CD14-positive monocyte (primary cell): ENCODE measurements at regions not wholly inside any gene's neighbourhood (a gene's known extent, or its start where the extent isn't known, plus 50 kb on each side); places are given as distances from the start of the nearest gene placed in this dataset.

Source experiments
- DNase-seq, 3 donors: peaks; one replicate each; pipeline ENCODE4 v3.0.0-alpha.2; 2011 to 2022
- H2AFZ ChIP-seq: 2 replicates; pipeline ENCODE4 v1.6.0; 2012; ENCODE audit warnings: mild to moderate bottlenecking, low read depth, low read length, inconsistent platforms; ENCODE audit not compliant: insufficient read depth, poor library complexity, severe bottlenecking
- H3K27ac ChIP-seq, 2 donors: 1 replicate in 1 of 2; 2 replicates in 1 of 2; pipeline ENCODE4 v1.5.1; 2012 to 2013; ENCODE audit warnings: low read length in 2 of 2, control low read depth in 1 of 2, inconsistent platforms in 1 of 2, low read depth in 1 of 2, mild to moderate bottlenecking in 1 of 2
- H3K27me3 ChIP-seq, 2 donors: one replicate each; pipeline versions ENCODE4 v1.6.0 to v1.6.1; 2011 to 2013; ENCODE audit warnings: low read length in 2 of 2; ENCODE audit not compliant: control insufficient read depth in 2 of 2, insufficient read depth in 2 of 2
- H3K36me3 ChIP-seq, 2 donors: replicated peaks in 1 of 2; 1 replicate in 1 of 2; 2 replicates in 1 of 2; pipeline versions ENCODE4 v1.5.1 to v1.6.1; 2012 to 2013; ENCODE audit warnings: low read length in 2 of 2, control low read depth in 1 of 2, inconsistent platforms in 1 of 2, mild to moderate bottlenecking in 1 of 2; ENCODE audit not compliant: insufficient read depth in 2 of 2, control insufficient read depth in 1 of 2
- H3K4me1 ChIP-seq, 2 donors: 1 replicate in 1 of 2; 2 replicates in 1 of 2; pipeline versions ENCODE4 v1.5.1 to v1.6.1; 2012 to 2013; ENCODE audit warnings: low read length in 2 of 2, control low read depth in 1 of 2, inconsistent platforms in 1 of 2, mild to moderate bottlenecking in 1 of 2, moderate library complexity in 1 of 2; ENCODE audit not compliant: insufficient read depth in 2 of 2, control insufficient read depth in 1 of 2
- H3K4me2 ChIP-seq: replicated peaks from 2 replicates; pipeline ENCODE3; 2012; ENCODE audit warnings: low read length, moderate library complexity, mild to moderate bottlenecking; ENCODE audit not compliant: poor library complexity, severe bottlenecking; ENCODE audit errors: extremely low read depth
- H3K4me3 ChIP-seq, 3 experiments: fragments of 200-600 bp in 1 of 3; sonication (generic) in 1 of 3; replicated peaks in 1 of 3; 1 replicate in 2 of 3; 2 replicates in 1 of 3; pipeline ENCODE4 v1.5.1; 2011 to 2013; ENCODE audit warnings: low read length in 3 of 3, mild to moderate bottlenecking in 3 of 3, control low read depth in 2 of 3, low read depth in 2 of 3, inconsistent platforms in 1 of 3, moderate library complexity in 1 of 3
- H3K79me2 ChIP-seq: 2 replicates; pipeline ENCODE4 v1.6.0; 2012; ENCODE audit warnings: mild to moderate bottlenecking, control low read depth, inconsistent platforms, low read length, moderate library complexity; ENCODE audit not compliant: insufficient read depth
- H3K9ac ChIP-seq: 2 replicates; pipeline ENCODE4 v1.6.0; 2017; ENCODE audit warnings: low read length, mild to moderate bottlenecking; ENCODE audit not compliant: insufficient read depth, poor library complexity, severe bottlenecking
- H3K9me3 ChIP-seq, 2 donors: replicated peaks in 1 of 2; 1 replicate in 1 of 2; 2 replicates in 1 of 2; pipeline versions ENCODE4 v1.5.1 to v1.6.1; 2012 to 2013; ENCODE audit warnings: low read length in 2 of 2, control low read depth in 1 of 2; ENCODE audit not compliant: control insufficient read depth in 1 of 2, insufficient read depth in 1 of 2
- H4K20me1 ChIP-seq: 2 replicates; pipeline ENCODE4 v1.6.0; 2012; ENCODE audit warnings: mild to moderate bottlenecking, low read length, control low read depth, moderate library complexity; ENCODE audit not compliant: insufficient read depth
- H3K27ac Mint-ChIP-seq, 7 donors: one replicate each; pipeline ENCODE4 v1.8.0; 2020; ENCODE audit warnings: mild to moderate bottlenecking in 7 of 7, mixed read lengths in 7 of 7, moderate library complexity in 6 of 7, inconsistent platforms in 2 of 7
- H3K27me3 Mint-ChIP-seq, 3 donors: one replicate each; pipeline ENCODE4 v1.8.0; 2021 to 2022; ENCODE audit warnings: low read depth in 3 of 3, mild to moderate bottlenecking in 3 of 3, mixed read lengths in 3 of 3, moderate library complexity in 3 of 3, inconsistent platforms in 1 of 3
- H3K36me3 Mint-ChIP-seq, 2 donors: one replicate each; pipeline ENCODE4 v1.8.0; 2020; ENCODE audit warnings: mixed read lengths in 2 of 2, inconsistent platforms in 1 of 2, mild to moderate bottlenecking in 1 of 2
- H3K4me1 Mint-ChIP-seq: one replicate; pipeline ENCODE4 v1.8.0; 2020; ENCODE audit warnings: mild to moderate bottlenecking, mixed read lengths
- H3K4me3 Mint-ChIP-seq, 2 donors: one replicate each; pipeline ENCODE4 v1.8.0; 2020; ENCODE audit warnings: mild to moderate bottlenecking in 2 of 2, mixed read lengths in 2 of 2, moderate library complexity in 1 of 2
- H3K9me3 Mint-ChIP-seq, 7 donors: one replicate each; pipeline ENCODE4 v1.8.0; 2020 to 2022; ENCODE audit warnings: mixed read lengths in 7 of 7, mild to moderate bottlenecking in 6 of 7, moderate library complexity in 6 of 7, inconsistent platforms in 2 of 7
- WGBS: methylation state at CpG from one replicate; pipeline ENCODE4 v1.1.5; 2013; ENCODE audit warnings: missing lambda C conversion rate; ENCODE audit not compliant: insufficient coverage; 5-methylcytosine and 5-hydroxymethylcytosine counted together
- intact Hi-C, 2 donors: fragments of 100-400 bp; cut with micrococcal nuclease; formaldehyde crosslinking; loops; one replicate each; pipeline versions ENCODE4 v1.15.0 to v1.15.1; 2023
- TF ChIP-seq, protein P1 (sequence below): fragments of 200-600 bp; IDR thresholded peaks from one replicate; pipeline ENCODE4 v1.8.0; 2022; ENCODE audit warnings: antibody characterized with exemption, mild to moderate bottlenecking

GRCh38 chr5:66459728-66460127 lies 136.5 kb upstream of the MAST4 start:
- no peak overlapping the region for H3K9ac ChIP-seq
- H3K4me2 ChIP-seq, result no peak overlapping the region
- Mint-ChIP-seq H3K9me3 (peaks cover 4 to 14% (median 7%) of the 10 kb centered on the region in 7 donors), H3K4me3 (no peak overlapping the region), H3K27me3 (peaks cover 0 to 4% (median 0%) of the 10 kb centered on the region in 3 donors), H3K27ac (no peak overlapping the region), H3K36me3 (no peaks in the 10 kb centered on the region), H3K4me1 (no peaks in the 10 kb centered on the region)
- no peak overlapping the region for H3K27ac ChIP-seq
- no peaks in the 10 kb centered on the region for H3K4me1 ChIP-seq
- no peaks in the 10 kb centered on the region for H4K20me1 ChIP-seq
- no peaks in the 10 kb centered on the region for H3K79me2 ChIP-seq
- H3K9me3 ChIP-seq, result no peaks in the 10 kb centered on the region
- DNase-seq, result no peak
- H3K27me3 ChIP-seq, result no peaks in the 10 kb centered on the region
- 83% methylated on average over 1 of the region's 3 CpGs for WGBS
- H2AFZ ChIP-seq, result no peak overlapping the region
- TF ChIP-seq, protein P1, sequence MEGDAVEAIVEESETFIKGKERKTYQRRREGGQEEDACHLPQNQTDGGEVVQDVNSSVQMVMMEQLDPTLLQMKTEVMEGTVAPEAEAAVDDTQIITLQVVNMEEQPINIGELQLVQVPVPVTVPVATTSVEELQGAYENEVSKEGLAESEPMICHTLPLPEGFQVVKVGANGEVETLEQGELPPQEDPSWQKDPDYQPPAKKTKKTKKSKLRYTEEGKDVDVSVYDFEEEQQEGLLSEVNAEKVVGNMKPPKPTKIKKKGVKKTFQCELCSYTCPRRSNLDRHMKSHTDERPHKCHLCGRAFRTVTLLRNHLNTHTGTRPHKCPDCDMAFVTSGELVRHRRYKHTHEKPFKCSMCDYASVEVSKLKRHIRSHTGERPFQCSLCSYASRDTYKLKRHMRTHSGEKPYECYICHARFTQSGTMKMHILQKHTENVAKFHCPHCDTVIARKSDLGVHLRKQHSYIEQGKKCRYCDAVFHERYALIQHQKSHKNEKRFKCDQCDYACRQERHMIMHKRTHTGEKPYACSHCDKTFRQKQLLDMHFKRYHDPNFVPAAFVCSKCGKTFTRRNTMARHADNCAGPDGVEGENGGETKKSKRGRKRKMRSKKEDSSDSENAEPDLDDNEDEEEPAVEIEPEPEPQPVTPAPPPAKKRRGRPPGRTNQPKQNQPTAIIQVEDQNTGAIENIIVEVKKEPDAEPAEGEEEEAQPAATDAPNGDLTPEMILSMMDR, result no peak
- intact Hi-C loops, result no loop called here
- no peaks in the 10 kb centered on the region for H3K36me3 ChIP-seq
- no peak overlapping the region for H3K4me3 ChIP-seq

GRCh38 chr5:66467564-66467963 lies 128.6 kb upstream of the MAST4 start:
- Mint-ChIP-seq H3K27ac (no peak overlapping the region), H3K36me3 (no peaks in the 10 kb centered on the region), H3K27me3 (peaks cover 0 to 4% (median 4%) of the 10 kb centered on the region in 3 donors), H3K9me3 (peaks cover 10 to 39% (median 24%) of the 10 kb centered on the region in 7 donors), H3K4me1 (no peaks in the 10 kb centered on the region), H3K4me3 (no peak overlapping the region)
- no peak for DNase-seq
- H3K4me2 ChIP-seq, result no peak overlapping the region
- intact Hi-C loops, result no loop called here
- H3K4me1 ChIP-seq, result no peaks in the 10 kb centered on the region
- no peaks in the 10 kb centered on the region for H3K27me3 ChIP-seq
- peaks cover 19 to 26% of the 10 kb centered on the region in 2 donors for H3K9me3 ChIP-seq
- no peak overlapping the region for H3K4me3 ChIP-seq
- no peak overlapping the region for H3K27ac ChIP-seq
- TF ChIP-seq, protein P1, result no peak
- 88% methylated on average over 1 of the region's 4 CpGs for WGBS
- H3K9ac ChIP-seq, result no peak overlapping the region
- H4K20me1 ChIP-seq, result no peaks in the 10 kb centered on the region
- H2AFZ ChIP-seq, result no peak overlapping the region
- no peaks in the 10 kb centered on the region for H3K79me2 ChIP-seq
- H3K36me3 ChIP-seq, result no peaks in the 10 kb centered on the region
